HG03460 (cell line): ENCODE measurements at regions not wholly inside any gene's neighbourhood (a gene's known extent, or its start where the extent isn't known, plus 50 kb on each side); places are given as distances from the start of the nearest gene placed in this dataset.
"Not testable (repeated sequence)": the region's sequence is repeated elsewhere in the genome, so short reads cannot be mapped to it uniquely, and the experiment has no call there.

ENCODE experiments used
- ATAC-seq: cut with Tn5 transposase; IDR thresholded peaks from one replicate; pipeline ENCODE4 v1.9.1; 2021; ENCODE audit not compliant: unreplicated experiment

GRCh38 chr3:150303768-150304167 is 104.3 kb upstream of the TSC22D2 start:
- no peak for ATAC-seq

- no peak for ATAC-seq
Observed at GRCh38 chr3:150302246-150302645, 105.9 kb upstream of the TSC22D2 start.

- no peak for ATAC-seq
Observed at GRCh38 chr3:150300852-150301517, 107.1 kb upstream of the TSC22D2 start.

GRCh38 chr3:150300388-150300787 is 107.7 kb upstream of the TSC22D2 start:
- ATAC-seq, result no peak

- no peak for ATAC-seq
Observed at GRCh38 chr3:150299201-150299600, 108.9 kb upstream of the TSC22D2 start.

GRCh38 chr3:150296966-150297365 is 111.1 kb upstream of the TSC22D2 start:
- no peak for ATAC-seq

GRCh38 chr3:150296123-150296735 is 111.9 kb upstream of the TSC22D2 start:
- no peak for ATAC-seq

- ATAC-seq, result no peak
Observed at GRCh38 chr3:150293401-150294001, 114.6 kb upstream of the TSC22D2 start.

- ATAC-seq, result no peak
Observed at GRCh38 chr3:150292891-150293290, 115.2 kb upstream of the TSC22D2 start.

- ATAC-seq, result no peak
Observed at GRCh38 chr3:150291515-150291914, 116.6 kb upstream of the TSC22D2 start.

GRCh38 chr3:150286390-150287147 is 121.5 kb upstream of the TSC22D2 start:
- ATAC-seq, result no peak

GRCh38 chr3:150285601-150286000 is 122.5 kb upstream of the TSC22D2 start:
- no peak for ATAC-seq

GRCh38 chr3:150278843-150279381 is 129.2 kb upstream of the TSC22D2 start:
- ATAC-seq, result no peak

GRCh38 chr3:150278195-150278594 is 129.9 kb upstream of the TSC22D2 start:
- no peak for ATAC-seq

GRCh38 chr3:150277444-150277843 is 130.7 kb upstream of the TSC22D2 start:
- ATAC-seq, result no peak

- no peak for ATAC-seq
Observed at GRCh38 chr3:150275941-150276340, 132.2 kb upstream of the TSC22D2 start.

- no peak for ATAC-seq
Observed at GRCh38 chr3:150274372-150274771, 133.7 kb upstream of the TSC22D2 start.

GRCh38 chr3:150273396-150273795 is 134.7 kb upstream of the TSC22D2 start:
- ATAC-seq, result no peak

GRCh38 chr3:150271591-150271960 is 136.5 kb upstream of the TSC22D2 start:
- no peak for ATAC-seq

- ATAC-seq, result no peak
Observed at GRCh38 chr3:150270883-150271590, 137.1 kb upstream of the TSC22D2 start.

- not testable (repeated sequence) for ATAC-seq
Observed at GRCh38 chr3:150270444-150270843, 137.7 kb upstream of the TSC22D2 start.
